Bronchial epithelial cell (primary cell): ENCODE measurements at regions not wholly inside any gene's neighbourhood (a gene's known extent, or its start where the extent isn't known, plus 50 kb on each side); places are given as distances from the start of the nearest gene placed in this dataset.

Experiments
- DNase-seq: peaks from one replicate; pipeline ENCODE4 v3.0.0-alpha.2; 2010; ENCODE audit warnings: low read depth
- FAIRE-seq: peaks from 2 replicates; lab custom pipeline; 2011; peaks lifted over from hg19 to GRCh38; lab: Jason Lieb, UNC
- H3K27me3 ChIP-seq: 2 replicates; pipeline ENCODE4 v1.5.1; 2011; ENCODE audit warnings: low read length; ENCODE audit not compliant: control insufficient read depth, insufficient read depth
- H3K36me3 ChIP-seq: 2 replicates; pipeline ENCODE4 v1.5.1; 2011; ENCODE audit warnings: low read length; ENCODE audit not compliant: control insufficient read depth, insufficient read depth
- H3K4me3 ChIP-seq: 2 replicates; pipeline ENCODE4 v1.5.1; 2011; ENCODE audit warnings: mild to moderate bottlenecking, low read depth, low read length, control low read depth
- TF ChIP-seq, protein P1 (sequence below): IDR thresholded peaks from 2 replicates; pipeline ENCODE4 v1.5.1; 2011; ENCODE audit warnings: mild to moderate bottlenecking, moderate library complexity, low read length, control low read depth, inconsistent platforms; ENCODE audit not compliant: insufficient read depth, severe bottlenecking

- no peaks in the 10 kb centered on the region for H3K36me3 ChIP-seq
- no peak for FAIRE-seq
- DNase-seq, result no peak
- no peaks in the 10 kb centered on the region for H3K27me3 ChIP-seq
- no peak overlapping the region for H3K4me3 ChIP-seq
- TF ChIP-seq, protein P1, sequence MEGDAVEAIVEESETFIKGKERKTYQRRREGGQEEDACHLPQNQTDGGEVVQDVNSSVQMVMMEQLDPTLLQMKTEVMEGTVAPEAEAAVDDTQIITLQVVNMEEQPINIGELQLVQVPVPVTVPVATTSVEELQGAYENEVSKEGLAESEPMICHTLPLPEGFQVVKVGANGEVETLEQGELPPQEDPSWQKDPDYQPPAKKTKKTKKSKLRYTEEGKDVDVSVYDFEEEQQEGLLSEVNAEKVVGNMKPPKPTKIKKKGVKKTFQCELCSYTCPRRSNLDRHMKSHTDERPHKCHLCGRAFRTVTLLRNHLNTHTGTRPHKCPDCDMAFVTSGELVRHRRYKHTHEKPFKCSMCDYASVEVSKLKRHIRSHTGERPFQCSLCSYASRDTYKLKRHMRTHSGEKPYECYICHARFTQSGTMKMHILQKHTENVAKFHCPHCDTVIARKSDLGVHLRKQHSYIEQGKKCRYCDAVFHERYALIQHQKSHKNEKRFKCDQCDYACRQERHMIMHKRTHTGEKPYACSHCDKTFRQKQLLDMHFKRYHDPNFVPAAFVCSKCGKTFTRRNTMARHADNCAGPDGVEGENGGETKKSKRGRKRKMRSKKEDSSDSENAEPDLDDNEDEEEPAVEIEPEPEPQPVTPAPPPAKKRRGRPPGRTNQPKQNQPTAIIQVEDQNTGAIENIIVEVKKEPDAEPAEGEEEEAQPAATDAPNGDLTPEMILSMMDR, result no peak
Observed at GRCh38 chr1:226788965-226789364, 49.9 kb upstream of the ITPKB start.
